VCaP (cell line): ENCODE measurements at regions not wholly inside any gene's neighbourhood (a gene's known extent, or its start where the extent isn't known, plus 50 kb on each side); places are given as distances from the start of the nearest gene placed in this dataset.

Source experiments
- H3K27ac ChIP-seq: fragments of 450-650 bp; 2 replicates; pipeline ENCODE4 v1.5.1; 2017
- TF ChIP-seq, protein P1 (sequence below): fragments of 450-650 bp; conservative IDR thresholded peaks from 2 replicates; pipeline ENCODE4 v1.5.1; 2017; ENCODE audit warnings: mild to moderate bottlenecking, moderate library complexity

DNA sequence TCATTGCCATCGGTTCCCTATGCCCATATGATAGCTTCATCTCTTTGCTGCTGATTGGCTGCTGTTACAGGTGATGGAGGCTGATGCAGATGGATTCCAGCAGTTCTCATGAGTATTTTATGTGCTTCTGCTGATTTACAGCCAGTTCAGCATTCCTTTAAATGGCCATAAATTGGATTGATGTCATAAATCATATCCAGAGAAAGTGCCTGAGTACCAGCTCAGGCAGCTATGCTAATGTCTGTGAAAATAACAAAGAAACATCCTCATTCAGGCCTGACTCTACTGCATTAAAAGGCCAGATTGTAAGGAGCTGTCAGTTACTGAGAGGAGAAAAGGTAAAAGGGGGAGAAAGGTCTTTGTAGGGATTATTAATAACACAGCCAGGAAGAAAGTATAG lies 756.8 kb downstream of the IGSF11 start:
- TF ChIP-seq, protein P1, sequence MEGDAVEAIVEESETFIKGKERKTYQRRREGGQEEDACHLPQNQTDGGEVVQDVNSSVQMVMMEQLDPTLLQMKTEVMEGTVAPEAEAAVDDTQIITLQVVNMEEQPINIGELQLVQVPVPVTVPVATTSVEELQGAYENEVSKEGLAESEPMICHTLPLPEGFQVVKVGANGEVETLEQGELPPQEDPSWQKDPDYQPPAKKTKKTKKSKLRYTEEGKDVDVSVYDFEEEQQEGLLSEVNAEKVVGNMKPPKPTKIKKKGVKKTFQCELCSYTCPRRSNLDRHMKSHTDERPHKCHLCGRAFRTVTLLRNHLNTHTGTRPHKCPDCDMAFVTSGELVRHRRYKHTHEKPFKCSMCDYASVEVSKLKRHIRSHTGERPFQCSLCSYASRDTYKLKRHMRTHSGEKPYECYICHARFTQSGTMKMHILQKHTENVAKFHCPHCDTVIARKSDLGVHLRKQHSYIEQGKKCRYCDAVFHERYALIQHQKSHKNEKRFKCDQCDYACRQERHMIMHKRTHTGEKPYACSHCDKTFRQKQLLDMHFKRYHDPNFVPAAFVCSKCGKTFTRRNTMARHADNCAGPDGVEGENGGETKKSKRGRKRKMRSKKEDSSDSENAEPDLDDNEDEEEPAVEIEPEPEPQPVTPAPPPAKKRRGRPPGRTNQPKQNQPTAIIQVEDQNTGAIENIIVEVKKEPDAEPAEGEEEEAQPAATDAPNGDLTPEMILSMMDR, result no peak
- no peak overlapping the region for H3K27ac ChIP-seq

DNA sequence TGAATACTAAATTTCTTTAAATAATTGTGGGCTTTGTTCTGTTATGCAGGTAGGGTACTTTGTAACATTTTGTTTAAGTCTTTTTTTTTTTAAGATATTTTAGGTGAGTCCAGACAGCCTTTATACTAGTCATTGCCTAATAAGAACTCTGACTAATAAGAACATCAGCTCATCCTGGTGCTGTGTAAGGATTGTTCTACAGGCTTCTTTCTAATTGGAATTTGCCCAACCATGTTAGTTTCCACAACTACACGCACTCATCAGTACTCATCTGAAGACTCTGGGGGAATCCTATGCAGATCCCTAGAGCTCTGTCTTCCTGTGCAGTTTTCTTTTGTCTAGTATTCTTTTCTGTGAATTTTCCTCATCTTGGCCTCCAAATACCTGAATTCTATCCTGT lies 741.8 kb downstream of the IGSF11 start:
- TF ChIP-seq, protein P1, result no peak
- H3K27ac ChIP-seq, result no peak overlapping the region

DNA sequence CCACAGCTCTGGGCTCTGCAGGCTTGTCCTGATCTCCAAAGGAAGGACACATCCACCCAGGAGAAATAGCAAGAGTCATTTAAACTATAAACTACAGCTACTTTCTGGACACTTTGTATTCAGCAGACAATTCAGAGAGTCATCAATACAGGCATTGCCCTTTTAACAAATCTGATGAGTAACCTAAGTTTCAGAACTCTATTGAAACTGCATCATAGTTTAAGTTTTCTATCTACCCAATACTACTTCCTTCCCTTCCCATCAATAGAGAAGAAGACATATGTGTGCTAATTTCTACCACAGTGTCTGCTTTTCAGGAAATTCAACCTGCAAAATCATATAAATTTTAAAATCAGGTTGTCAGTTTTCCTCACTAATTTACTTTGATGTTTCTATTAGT lies 736.5 kb downstream of the IGSF11 start:
- no peak overlapping the region for H3K27ac ChIP-seq
- TF ChIP-seq, protein P1, result no peak

DNA sequence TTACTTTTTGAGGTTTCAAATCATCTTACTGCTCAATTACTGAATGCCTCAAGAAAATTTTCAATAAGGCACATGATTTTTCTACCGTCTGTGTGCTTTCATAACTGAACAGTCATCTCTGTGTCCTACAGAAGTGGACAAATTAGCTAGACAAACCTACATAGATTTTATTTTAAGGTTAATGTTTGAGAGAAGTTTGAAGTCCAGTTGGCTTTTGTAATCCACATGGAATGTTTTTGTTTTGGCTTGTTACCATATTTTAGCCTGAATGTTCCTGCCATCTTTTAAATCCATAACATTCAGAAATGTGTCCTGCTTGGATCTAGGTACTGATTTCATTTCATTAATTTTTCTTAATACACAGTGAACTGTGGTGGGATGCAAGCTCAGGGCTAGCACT lies 730.1 kb downstream of the IGSF11 start:
- TF ChIP-seq, protein P1, result no peak

DNA sequence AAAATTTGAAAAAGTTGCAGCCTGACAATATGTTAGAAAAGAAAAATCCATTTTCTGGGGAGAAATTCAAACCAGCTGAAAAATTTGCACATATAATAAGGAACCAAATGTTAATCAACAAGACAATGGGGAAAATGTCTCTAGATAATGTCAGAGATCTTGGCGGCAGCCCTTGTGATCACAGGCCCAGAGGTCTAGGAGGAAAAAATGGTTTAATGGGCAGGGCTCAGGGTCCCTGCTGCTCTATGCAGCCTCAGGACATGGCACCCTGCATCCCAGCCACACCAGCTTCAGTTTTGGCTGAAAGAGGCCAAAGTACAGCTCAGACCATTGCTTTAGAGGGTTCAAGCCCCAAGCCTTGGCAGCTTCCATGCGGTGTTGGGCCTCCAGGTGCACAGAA lies 701.9 kb downstream of the IGSF11 start:
- TF ChIP-seq, protein P1, result no peak
- no peak overlapping the region for H3K27ac ChIP-seq

More for the DNA sequence above, 730.1 kb downstream of the IGSF11 start:
- H3K27ac ChIP-seq, result no peak overlapping the region

DNA sequence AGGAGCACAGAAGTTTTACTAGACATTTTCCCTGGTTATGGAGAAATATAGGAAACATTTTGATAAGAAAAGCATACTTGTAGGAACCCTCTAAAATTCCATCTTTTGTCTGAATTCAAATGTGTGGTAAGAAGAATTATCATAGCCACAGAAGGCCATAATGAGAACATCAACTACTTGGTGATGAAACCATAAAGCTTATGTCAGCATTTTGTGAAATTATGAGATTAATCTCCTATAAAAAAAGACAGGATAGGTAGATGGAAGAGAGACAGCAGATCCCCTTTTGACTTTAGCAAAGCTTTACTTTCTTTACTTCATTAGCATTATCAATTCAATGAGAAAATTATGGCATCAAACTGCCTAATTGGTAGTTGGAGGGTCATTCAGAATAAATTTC lies 697.0 kb downstream of the IGSF11 start:
- no peak overlapping the region for H3K27ac ChIP-seq
- TF ChIP-seq, protein P1, result no peak

DNA sequence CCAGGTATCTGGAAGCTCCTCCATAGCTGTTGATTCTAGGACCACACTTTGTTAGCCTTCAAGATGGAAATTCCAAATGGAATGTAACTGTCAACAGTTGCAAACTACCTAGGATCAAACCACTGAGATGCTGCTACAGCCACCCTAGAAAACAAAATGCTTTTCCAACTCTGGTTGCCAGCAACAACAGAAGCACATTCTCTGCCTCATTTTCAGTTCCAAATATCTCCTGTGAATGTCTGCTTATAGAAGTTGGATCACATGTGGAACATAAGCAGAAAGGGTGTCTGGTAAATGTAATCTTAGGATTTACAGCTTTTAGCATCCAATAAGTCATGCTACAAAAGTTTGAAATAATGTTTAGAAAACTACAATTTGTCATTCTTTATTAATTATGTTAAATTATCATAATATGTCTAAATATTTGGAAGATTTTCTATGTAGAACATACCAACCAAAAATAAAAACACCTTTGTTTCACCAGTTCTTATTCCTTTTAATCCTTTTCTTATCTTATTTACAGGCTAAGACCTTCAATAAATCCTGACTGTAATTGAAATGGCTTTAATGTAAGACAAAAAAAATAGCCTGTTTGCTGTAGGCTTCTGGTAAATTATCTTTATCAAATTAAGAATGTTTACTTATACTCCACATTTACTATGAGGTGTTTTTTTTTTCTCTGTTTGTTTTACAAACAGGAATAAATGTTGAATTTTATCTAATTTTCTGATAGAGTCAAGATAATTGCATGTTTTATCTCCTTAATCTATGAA lies 687.1 kb downstream of the IGSF11 start:
- TF ChIP-seq, protein P1, result no peak
- H3K27ac ChIP-seq, result no peak overlapping the region
